Endothelial cell of umbilical vein (primary cell): ENCODE measurements at regions not wholly inside any gene's neighbourhood (a gene's known extent, or its start where the extent isn't known, plus 50 kb on each side); places are given as distances from the start of the nearest gene placed in this dataset.

Experiments used
- BruUV-seq: library from RNA; stranded (reverse); fragments of 400-500 nt; replicated peaks from 2 replicates; lab custom pipeline; 2021; lab: Mats Ljungman, UMichigan
- CTCF ChIA-PET: fragments of 300-600, 350-600 bp; sonication (Branson Sonifier 250); formaldehyde crosslinking; loops from one replicate; lab custom pipeline; 2021; ENCODE audit warnings: antibody characterized with exemption, inconsistent platforms; lab: Charles Lee
- POLR2A ChIA-PET: fragments of 300-600, 350-600 bp; sonication (Branson Sonifier 250); formaldehyde crosslinking; loops from one replicate; lab custom pipeline; 2021; ENCODE audit warnings: antibody characterized with exemption, inconsistent platforms; lab: Charles Lee
- DNase-seq: peaks from one replicate; pipeline ENCODE4 v3.0.0-alpha.2; 2011; ENCODE audit warnings: low read depth, low spot score
- FAIRE-seq: peaks from 2 replicates; lab custom pipeline; 2011; peaks lifted over from hg19 to GRCh38; lab: Jason Lieb, UNC
- H2AFZ ChIP-seq: 2 replicates; pipeline ENCODE4 v1.6.0; 2012; ENCODE audit warnings: low read depth, low read length, control low read depth, inconsistent platforms
- H3K27ac ChIP-seq: 2 replicates; pipeline ENCODE4 v1.5.1; 2011; ENCODE audit warnings: low read depth, mild to moderate bottlenecking, control low read depth, low read length, moderate library complexity; ENCODE audit not compliant: insufficient read depth
- H3K27me3 ChIP-seq, 2 experiments: 2 replicates each; pipeline versions ENCODE4 v1.6.0 to v1.6.1; 2011; ENCODE audit warnings: low read length in 2 of 2, mixed read lengths in 1 of 2; ENCODE audit not compliant: control insufficient read depth in 2 of 2, insufficient read depth in 2 of 2
- H3K36me3 ChIP-seq, 2 experiments: 2 replicates in 1 of 2; 3 replicates in 1 of 2; pipeline ENCODE4 v1.5.1; 2011; ENCODE audit warnings: low read length in 2 of 2, mild to moderate bottlenecking in 1 of 2, moderate library complexity in 1 of 2; ENCODE audit not compliant: control insufficient read depth in 2 of 2, insufficient read depth in 2 of 2; ENCODE audit errors: extremely low read depth in 1 of 2
- H3K4me1 ChIP-seq: 3 replicates; pipeline ENCODE4 v1.5.1; 2011; ENCODE audit warnings: mild to moderate bottlenecking, low read length; ENCODE audit not compliant: control insufficient read depth, insufficient read depth; ENCODE audit errors: extremely low read depth
- H3K4me2 ChIP-seq: 2 replicates; pipeline ENCODE4 v1.6.1; 2011; ENCODE audit warnings: low read length, control low read depth, mixed read lengths; ENCODE audit not compliant: insufficient read depth
- H3K4me3 ChIP-seq, 3 experiments: fragments of 200-600 bp in 1 of 3; sonication (generic), shearing (Covaris generic) in 1 of 3; replicated peaks in 1 of 3; 2 replicates each; pipeline ENCODE4 v1.5.1; 2011 to 2016; ENCODE audit warnings: control low read depth in 3 of 3, low read length in 3 of 3, mild to moderate bottlenecking in 2 of 3, inconsistent platforms in 1 of 3, low read depth in 1 of 3, moderate library complexity in 1 of 3; ENCODE audit not compliant: insufficient read depth in 1 of 3
- H3K79me2 ChIP-seq: 2 replicates; pipeline ENCODE4 v1.6.0; 2012; ENCODE audit warnings: low read length, inconsistent platforms; ENCODE audit not compliant: control insufficient read depth, insufficient read depth
- H3K9ac ChIP-seq: replicated peaks from 2 replicates; pipeline ENCODE3; 2011; ENCODE audit warnings: low read length, control low read depth; ENCODE audit not compliant: insufficient read depth; ENCODE audit errors: extremely low read depth
- H3K9me1 ChIP-seq: replicated peaks from 3 replicates; pipeline ENCODE4 v1.6.0; 2011; ENCODE audit warnings: mild to moderate bottlenecking, low read length; ENCODE audit not compliant: control insufficient read depth, insufficient read depth; ENCODE audit errors: extremely low read depth
- H3K9me3 ChIP-seq: replicated peaks from 2 replicates; pipeline ENCODE4 v1.5.1; 2012; ENCODE audit warnings: low read length, inconsistent platforms; ENCODE audit not compliant: control insufficient read depth, insufficient read depth
- H4K20me1 ChIP-seq: replicated peaks from 2 replicates; pipeline ENCODE3; 2011; ENCODE audit warnings: mild to moderate bottlenecking, low read length; ENCODE audit not compliant: control insufficient read depth, insufficient read depth; ENCODE audit errors: extremely low read depth
- EZH2 ChIP-seq: IDR thresholded peaks from 2 replicates; pipeline ENCODE4 v1.6.1; 2012; ENCODE audit warnings: borderline replicate concordance, low read depth, mild to moderate bottlenecking, moderate library complexity, low read length, inconsistent platforms; ENCODE audit not compliant: severe bottlenecking
- FOS ChIP-seq: IDR thresholded peaks from 2 replicates; pipeline ENCODE4 v1.6.1; 2011; ENCODE audit warnings: mild to moderate bottlenecking, low read length, moderate library complexity, borderline replicate concordance; ENCODE audit not compliant: insufficient read depth
- GATA2 ChIP-seq: IDR thresholded peaks from 2 replicates; pipeline ENCODE4 v1.7.0; 2011; ENCODE audit warnings: low read depth, mild to moderate bottlenecking, moderate library complexity, mixed read lengths, low read length; ENCODE audit not compliant: insufficient read length, insufficient read depth
- JUN ChIP-seq: IDR thresholded peaks from 2 replicates; pipeline ENCODE4 v1.6.1; 2011; ENCODE audit warnings: borderline replicate concordance, low read depth; ENCODE audit not compliant: insufficient read length, insufficient read depth
- MYC ChIP-seq: IDR thresholded peaks from one replicate; pipeline ENCODE4 v1.6.1; 2011; ENCODE audit warnings: mild to moderate bottlenecking, low read depth, low read length
- POLR2A ChIP-seq: IDR thresholded peaks from 2 replicates; pipeline ENCODE4 v1.6.1; 2012; ENCODE audit warnings: low read depth, mild to moderate bottlenecking, control low read depth, low read length
- POLR2AphosphoS5 ChIP-seq: IDR thresholded peaks from 2 replicates; pipeline ENCODE4 v1.6.1; 2012; ENCODE audit warnings: low read depth, mild to moderate bottlenecking, control low read depth, low read length, moderate library complexity; ENCODE audit not compliant: insufficient read depth
- dilution Hi-C: fragments of 300-500 bp; cut with MboI; formaldehyde crosslinking; loops from one replicate; pipeline ENCODE4 v1.15.0; 2019; ENCODE audit warnings: low sequenced_read_pairs; ENCODE audit not compliant: extremely low pct_ligation_motif_present
- intact Hi-C: fragments of 100-400 bp; cut with micrococcal nuclease; formaldehyde crosslinking; loops from one replicate; pipeline ENCODE4 v1.10.0; 2022
- TF ChIP-seq, protein P1 (sequence below): IDR thresholded peaks from 2 replicates; pipeline ENCODE4 v1.6.1; 2011; ENCODE audit not compliant: insufficient read depth, insufficient read length
- TF ChIP-seq, protein P2 (sequence below), 2 donors: IDR thresholded peaks; 1 replicate in 1 of 2; 2 replicates in 1 of 2; pipeline ENCODE4 v1.5.1; 2011; ENCODE audit warnings: low read length in 2 of 2, mild to moderate bottlenecking in 2 of 2, moderate library complexity in 2 of 2, control low read depth in 1 of 2, inconsistent platforms in 1 of 2, low read depth in 1 of 2; ENCODE audit not compliant: insufficient read depth in 1 of 2; ENCODE audit errors: extremely low read depth in 1 of 2

DNA sequence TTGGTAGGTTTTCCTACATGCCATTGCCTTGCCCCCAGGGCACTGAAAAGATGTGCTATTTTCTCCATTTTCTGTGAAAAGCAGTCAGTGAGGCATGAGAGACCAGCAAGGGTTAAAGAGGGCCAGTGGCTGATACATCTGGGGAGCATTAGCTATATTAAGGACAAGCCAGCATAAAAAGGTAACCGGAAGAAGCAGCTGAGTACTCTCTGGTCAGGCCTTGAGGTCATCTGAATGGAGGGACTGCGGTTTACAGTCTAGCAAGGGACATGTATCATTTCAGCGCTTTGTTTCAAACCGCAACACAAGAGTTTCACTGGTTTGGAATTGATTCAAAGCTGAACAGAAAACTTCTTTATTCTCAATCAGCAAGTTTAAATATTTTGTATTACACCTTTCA, 120.4 kb downstream of the EPDR1 start:
- ChIA-PET CTCF (no interaction called here), POLR2A (no interaction called here)
- DNase-seq (no peak), FAIRE-seq (no peak)
- Histone ChIP-seq H3K36me3 (no peaks in the 10 kb centered on the region), H4K20me1 (no peaks in the 10 kb centered on the region), H3K9me3 (no peaks in the 10 kb centered on the region), H2AFZ (no peak overlapping the region), H3K4me2 (no peak overlapping the region), H3K4me3 (no peak overlapping the region), H3K27me3 (no peaks in the 10 kb centered on the region), H3K4me1 (no peaks in the 10 kb centered on the region), H3K9me1 (no peaks in the 10 kb centered on the region), H3K79me2 (no peaks in the 10 kb centered on the region), H3K9ac (no peak overlapping the region), H3K27ac (no peak overlapping the region)
- TF ChIP-seq, protein P1, sequence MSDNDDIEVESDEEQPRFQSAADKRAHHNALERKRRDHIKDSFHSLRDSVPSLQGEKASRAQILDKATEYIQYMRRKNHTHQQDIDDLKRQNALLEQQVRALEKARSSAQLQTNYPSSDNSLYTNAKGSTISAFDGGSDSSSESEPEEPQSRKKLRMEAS = no peak
- no peak for TF ChIP-seq MYC
- TF ChIP-seq EZH2 = no peak
- no peak for TF ChIP-seq GATA2
- no peak for TF ChIP-seq POLR2A
- no peak for TF ChIP-seq JUN
- TF ChIP-seq, protein P2, sequence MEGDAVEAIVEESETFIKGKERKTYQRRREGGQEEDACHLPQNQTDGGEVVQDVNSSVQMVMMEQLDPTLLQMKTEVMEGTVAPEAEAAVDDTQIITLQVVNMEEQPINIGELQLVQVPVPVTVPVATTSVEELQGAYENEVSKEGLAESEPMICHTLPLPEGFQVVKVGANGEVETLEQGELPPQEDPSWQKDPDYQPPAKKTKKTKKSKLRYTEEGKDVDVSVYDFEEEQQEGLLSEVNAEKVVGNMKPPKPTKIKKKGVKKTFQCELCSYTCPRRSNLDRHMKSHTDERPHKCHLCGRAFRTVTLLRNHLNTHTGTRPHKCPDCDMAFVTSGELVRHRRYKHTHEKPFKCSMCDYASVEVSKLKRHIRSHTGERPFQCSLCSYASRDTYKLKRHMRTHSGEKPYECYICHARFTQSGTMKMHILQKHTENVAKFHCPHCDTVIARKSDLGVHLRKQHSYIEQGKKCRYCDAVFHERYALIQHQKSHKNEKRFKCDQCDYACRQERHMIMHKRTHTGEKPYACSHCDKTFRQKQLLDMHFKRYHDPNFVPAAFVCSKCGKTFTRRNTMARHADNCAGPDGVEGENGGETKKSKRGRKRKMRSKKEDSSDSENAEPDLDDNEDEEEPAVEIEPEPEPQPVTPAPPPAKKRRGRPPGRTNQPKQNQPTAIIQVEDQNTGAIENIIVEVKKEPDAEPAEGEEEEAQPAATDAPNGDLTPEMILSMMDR (IDR thresholded peaks at IDR 0.05; ENCODE audit: extremely low read depth in 1 of 2, insufficient read depth in 1 of 2, low read depth in 1 of 2, low read length in 2 of 2) = no peak
- TF ChIP-seq FOS = no peak
- no peak for TF ChIP-seq POLR2AphosphoS5
- intact Hi-C loops = no loop called here
- dilution Hi-C loops = no loop called here
- BruUV-seq = no TSS peak
